Ishikawa (cell line): ENCODE measurements at regions not wholly inside any gene's neighbourhood (a gene's known extent, or its start where the extent isn't known, plus 50 kb on each side); places are given as distances from the start of the nearest gene placed in this dataset.

Source experiments
- CEBPB ChIP-seq: IDR thresholded peaks from 2 replicates; pipeline ENCODE4 v1.6.1; 2012
- CREB1 ChIP-seq: IDR thresholded peaks from 2 replicates; pipeline ENCODE4 v1.6.1; 2012; ENCODE audit warnings: low read depth
- EGR1 ChIP-seq: IDR thresholded peaks from 2 replicates; pipeline ENCODE4 v1.6.1; 2012
- EP300 ChIP-seq: IDR thresholded peaks from 2 replicates; pipeline ENCODE4 v1.6.1; 2012; ENCODE audit warnings: borderline replicate concordance
- FOXM1 ChIP-seq: IDR thresholded peaks from 2 replicates; pipeline ENCODE4 v1.6.1; 2012; ENCODE audit warnings: low read depth, borderline replicate concordance
- MAX ChIP-seq: IDR thresholded peaks from 2 replicates; pipeline ENCODE4 v1.6.1; 2012
- NFIC ChIP-seq: IDR thresholded peaks from 2 replicates; pipeline ENCODE4 v1.6.1; 2012
- RAD21 ChIP-seq: IDR thresholded peaks from 2 replicates; pipeline ENCODE4 v1.6.1; 2012; ENCODE audit warnings: low read depth
- REST ChIP-seq: IDR thresholded peaks from 2 replicates; pipeline ENCODE4 v1.6.1; 2012; ENCODE audit warnings: low read depth, mild to moderate bottlenecking
- TAF1 ChIP-seq: IDR thresholded peaks from 2 replicates; pipeline ENCODE4 v1.6.1; 2012; ENCODE audit warnings: low read depth, mild to moderate bottlenecking
- TCF12 ChIP-seq: IDR thresholded peaks from 2 replicates; pipeline ENCODE4 v1.6.1; 2012; ENCODE audit warnings: low read depth
- TEAD4 ChIP-seq: IDR thresholded peaks from 2 replicates; pipeline ENCODE4 v1.6.1; 2012
- USF1 ChIP-seq: IDR thresholded peaks from 2 replicates; pipeline ENCODE4 v1.6.1; 2012
- YY1 ChIP-seq: IDR thresholded peaks from 2 replicates; pipeline ENCODE4 v1.6.1; 2012; ENCODE audit warnings: low read depth
- ZBTB7A ChIP-seq: IDR thresholded peaks from 2 replicates; pipeline ENCODE4 v1.6.1; 2012; ENCODE audit warnings: low read depth

- TF ChIP-seq ZBTB7A, result no peak
- TF ChIP-seq TAF1, result no peak
- no peak for TF ChIP-seq FOXM1
- no peak for TF ChIP-seq EGR1
- no peak for TF ChIP-seq TCF12
- no peak for TF ChIP-seq MAX
- no peak for TF ChIP-seq REST
- TF ChIP-seq YY1, result no peak
- TF ChIP-seq TEAD4, result no peak
Observed at GRCh38 chr1:74952786-74953185, 181.4 kb upstream of the LHX8 start.

GRCh38 chr1:74953622-74954021 lies 180.6 kb upstream of the LHX8 start:
- TF ChIP-seq EGR1 (no peak), REST (no peak), ZBTB7A (no peak), MAX (no peak), RAD21 (no peak), CREB1 (no peak), NFIC (no peak), USF1 (no peak), TEAD4 (no peak), YY1 (no peak), FOXM1 (no peak), TAF1 (no peak), TCF12 (no peak), EP300 (no peak), CEBPB (no peak)

- TF ChIP-seq NFIC (no peak), REST (no peak), EP300 (no peak), CREB1 (no peak), EGR1 (no peak), TAF1 (no peak), TEAD4 (no peak), CEBPB (no peak), ZBTB7A (no peak), RAD21 (no peak), YY1 (no peak), TCF12 (no peak), FOXM1 (no peak), USF1 (no peak), MAX (no peak)
Observed at GRCh38 chr1:74963120-74963519, 171.1 kb upstream of the LHX8 start.

GRCh38 chr1:74964508-74965102 lies 169.6 kb upstream of the LHX8 start:
- TF ChIP-seq CREB1 (no peak), NFIC (peak; percentile 28; the same call in 1 of the 2 replicates), ZBTB7A (no peak), USF1 (no peak), EP300 (no peak), RAD21 (no peak)
